NCI-H460 (cell line): ENCODE measurements at regions not wholly inside any gene's neighbourhood (a gene's known extent, or its start where the extent isn't known, plus 50 kb on each side); places are given as distances from the start of the nearest gene placed in this dataset.
"Not testable (repeated sequence)": the region's sequence is repeated elsewhere in the genome, so short reads cannot be mapped to it uniquely, and the experiment has no call there.

Experiments used
- DNase-seq: peaks from one replicate; pipeline ENCODE4 v3.0.0-alpha.2; 2016; ENCODE audit warnings: low read depth; ENCODE audit errors: extremely low read depth

DNA sequence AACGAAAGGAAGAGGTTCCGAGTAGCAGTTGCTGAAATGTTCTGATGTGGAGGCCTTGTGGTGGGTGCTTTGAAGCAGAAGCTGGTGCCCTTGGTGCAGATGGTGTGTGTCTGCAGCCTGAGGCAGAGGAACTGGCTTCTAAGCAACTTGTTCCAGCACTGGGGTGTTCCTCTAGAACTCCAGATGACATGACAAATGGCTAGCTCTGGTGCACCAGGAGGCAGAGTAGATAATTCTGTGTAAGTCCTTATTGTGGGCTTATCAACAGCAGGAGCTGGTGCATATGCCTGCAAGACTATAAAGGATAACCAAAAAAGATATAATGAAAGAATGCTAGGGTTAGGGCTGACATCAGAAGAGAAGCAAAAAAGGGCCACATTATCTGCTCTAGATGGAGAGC is 76.5 kb downstream of the ARL5B start:
- DNase-seq, result no peak

DNA sequence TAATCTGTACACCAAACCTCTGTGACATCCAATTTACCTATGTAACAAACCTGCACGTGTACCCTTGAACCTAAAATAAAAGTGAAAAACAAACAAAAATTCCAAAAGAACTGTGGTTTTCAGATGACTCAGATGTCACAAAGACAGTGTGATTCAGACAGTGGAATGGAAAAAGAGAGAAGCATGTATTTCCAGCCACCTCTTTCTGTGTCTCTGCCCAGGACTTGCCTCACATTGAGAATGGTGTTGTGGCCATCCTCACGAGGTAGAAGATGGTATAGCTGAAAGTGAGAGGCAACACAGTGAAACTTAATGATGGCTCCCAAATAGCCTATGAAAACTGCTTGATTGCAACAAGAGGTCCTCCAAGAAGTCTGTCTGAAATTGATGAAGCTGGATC is 78.0 kb downstream of the ARL5B start:
- DNase-seq, result no peak

GRCh38 chr10:18737841-18738240 is 78.6 kb downstream of the ARL5B start:
- DNase-seq, result no peak

- DNase-seq, result no peak
Observed at GRCh38 chr10:18738835-18739234, 79.6 kb downstream of the ARL5B start.

- DNase-seq, result no peak
Observed at GRCh38 chr10:18743926-18744325, 84.7 kb downstream of the ARL5B start.

GRCh38 chr10:18753312-18753895 is 94.2 kb downstream of the ARL5B start:
- no peak for DNase-seq

DNA sequence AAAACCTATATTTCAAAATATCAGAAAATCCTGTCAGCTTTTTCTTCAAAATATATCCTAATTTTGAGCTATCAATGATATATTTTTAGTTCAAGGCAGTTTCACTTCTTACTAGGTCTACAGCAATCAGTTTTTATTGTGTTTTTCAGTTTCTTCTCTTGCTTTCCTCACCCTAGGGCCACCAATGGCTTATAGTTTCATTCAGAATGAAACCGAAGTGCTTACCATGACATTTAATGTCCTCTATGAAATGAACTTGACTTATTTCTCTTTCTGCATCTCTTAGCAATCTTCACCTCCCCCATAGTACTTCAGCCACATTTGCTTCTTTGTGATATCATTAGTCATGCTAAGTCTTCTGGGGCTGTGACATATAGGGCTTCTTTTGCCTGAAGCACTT is 100.3 kb downstream of the ARL5B start:
- DNase-seq, result no peak

DNA sequence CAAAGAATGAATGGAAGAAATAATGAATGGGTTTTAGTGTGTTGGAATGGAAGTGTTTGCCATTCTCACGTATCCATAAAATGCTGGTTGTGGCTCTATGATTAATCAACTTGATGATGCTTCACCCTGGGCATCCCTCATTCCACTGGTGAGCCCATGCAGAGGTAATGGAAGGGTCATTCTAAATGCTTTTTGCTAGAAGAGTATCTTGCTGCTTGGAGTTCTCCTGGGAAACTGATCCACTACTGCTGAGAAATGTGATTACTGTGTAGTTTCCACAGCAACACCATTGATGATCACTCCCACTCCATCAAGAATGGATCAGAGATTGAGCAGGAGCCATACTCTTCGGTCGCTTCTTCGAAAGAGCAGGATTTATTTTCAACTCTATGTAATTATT is 101.6 kb downstream of the ARL5B start:
- DNase-seq, result no peak

DNA sequence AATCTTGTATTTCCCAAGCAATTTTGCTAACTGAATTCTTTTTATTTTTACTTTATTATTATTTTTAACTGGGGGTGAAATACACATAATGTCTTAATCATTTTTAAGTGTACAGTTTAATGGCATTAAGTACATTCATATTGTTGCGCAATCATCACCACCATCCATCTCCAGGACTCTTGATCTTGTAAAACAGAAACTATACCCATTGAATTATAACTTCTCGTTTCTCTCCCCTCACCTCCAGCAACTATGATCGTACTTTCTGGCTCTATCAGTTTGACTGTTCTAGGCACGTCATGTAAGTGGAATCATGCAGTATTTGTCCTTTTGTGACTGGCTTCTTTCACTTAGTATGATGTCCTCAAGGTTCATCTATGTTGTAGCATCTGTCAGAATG is 108.8 kb downstream of the ARL5B start:
- no peak for DNase-seq

DNA sequence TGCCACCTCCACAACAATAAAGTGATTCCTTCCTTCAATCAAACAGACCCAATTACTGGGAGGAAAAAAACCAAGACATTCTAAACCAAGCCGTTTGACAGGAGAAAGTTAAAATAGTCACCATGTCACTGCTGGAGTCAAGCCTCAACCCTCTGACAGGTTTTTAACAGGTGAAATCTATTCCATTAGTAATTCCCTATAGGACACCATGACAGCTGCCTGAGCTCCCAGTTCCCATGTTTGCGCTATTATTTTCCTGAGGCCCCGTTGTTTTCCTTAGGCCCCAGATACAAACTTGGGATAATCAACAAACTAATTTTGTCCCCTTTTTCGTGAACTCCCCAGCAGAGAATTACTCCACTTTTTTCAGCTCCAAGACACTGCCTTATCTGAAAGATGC is 113.9 kb downstream of the ARL5B start:
- no peak for DNase-seq

DNA sequence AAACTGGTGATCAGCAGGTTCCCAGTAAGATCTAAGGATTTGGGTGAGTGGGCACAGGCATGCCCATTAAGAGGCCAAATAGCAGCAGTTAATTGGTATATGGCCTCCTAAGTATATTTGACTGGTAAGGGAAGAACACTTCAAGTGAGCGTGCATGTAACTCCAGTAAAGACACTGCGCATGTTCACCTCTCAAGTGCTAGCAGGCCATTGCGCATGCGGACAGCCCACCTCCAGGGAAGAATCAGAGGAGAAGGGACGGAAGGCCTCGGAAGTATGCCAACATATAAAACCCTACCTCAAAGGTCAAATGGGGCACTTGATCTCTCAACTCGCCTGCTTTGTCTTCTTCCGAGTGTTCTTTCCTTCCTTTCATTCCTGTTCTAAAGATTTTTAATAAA is 118.0 kb downstream of the ARL5B start:
- no peak for DNase-seq

GRCh38 chr10:18786478-18786877 is 127.2 kb downstream of the ARL5B start:
- no peak for DNase-seq

GRCh38 chr10:18793951-18794350 is 134.7 kb downstream of the ARL5B start:
- DNase-seq, result peak; percentile 14

GRCh38 chr10:18795549-18795948 is 136.3 kb downstream of the ARL5B start:
- DNase-seq, result no peak

DNA sequence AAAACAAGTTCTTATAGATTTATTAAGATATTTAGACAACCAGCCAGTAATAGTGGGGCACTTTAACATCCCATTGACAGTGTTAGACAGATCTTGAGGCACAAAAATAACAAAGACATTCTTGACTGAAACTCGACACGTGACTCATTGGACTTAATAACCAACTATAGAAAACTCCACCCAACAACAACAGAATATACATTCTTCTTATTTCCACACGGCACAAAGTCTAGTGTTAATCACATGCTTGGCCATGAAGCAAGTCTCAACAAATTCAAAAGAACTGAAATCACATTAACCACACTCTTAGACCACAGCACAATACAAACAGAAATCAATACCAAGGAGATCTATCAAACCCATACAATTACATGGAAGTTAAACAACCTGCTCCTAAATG is 138.1 kb downstream of the ARL5B start:
- no peak for DNase-seq

GRCh38 chr10:18822156-18822555 is 162.9 kb downstream of the ARL5B start:
- DNase-seq, result peak; percentile 11

GRCh38 chr10:18829259-18829658 is 170.0 kb downstream of the ARL5B start:
- DNase-seq, result no peak

GRCh38 chr10:18830277-18830676 is 171.0 kb downstream of the ARL5B start:
- no peak for DNase-seq

GRCh38 chr10:18856623-18857022 is 192.0 kb upstream of the MALRD1 start:
- not testable (repeated sequence) for DNase-seq

- no peak for DNase-seq
Observed at GRCh38 chr10:18859659-18860058, 188.9 kb upstream of the MALRD1 start.

DNA sequence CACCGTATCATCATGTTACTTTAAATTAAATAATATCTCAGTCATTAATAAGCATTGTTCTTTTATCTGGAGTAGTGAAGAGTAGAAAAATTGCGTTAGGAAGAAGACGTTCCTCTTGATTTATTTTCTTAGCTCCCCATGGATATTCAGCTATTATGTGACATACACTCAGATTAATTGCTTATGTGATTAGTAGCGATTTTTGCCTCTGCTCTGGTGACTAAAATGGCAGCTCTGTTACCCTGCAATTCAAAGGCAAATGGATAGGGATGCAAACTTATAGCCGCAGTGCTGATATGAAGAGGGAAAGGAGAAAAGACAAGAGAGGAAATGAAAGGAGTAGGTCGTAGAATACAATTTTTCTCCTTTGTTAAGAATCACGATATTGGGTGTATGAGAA is 188.4 kb upstream of the MALRD1 start:
- no peak for DNase-seq

DNA sequence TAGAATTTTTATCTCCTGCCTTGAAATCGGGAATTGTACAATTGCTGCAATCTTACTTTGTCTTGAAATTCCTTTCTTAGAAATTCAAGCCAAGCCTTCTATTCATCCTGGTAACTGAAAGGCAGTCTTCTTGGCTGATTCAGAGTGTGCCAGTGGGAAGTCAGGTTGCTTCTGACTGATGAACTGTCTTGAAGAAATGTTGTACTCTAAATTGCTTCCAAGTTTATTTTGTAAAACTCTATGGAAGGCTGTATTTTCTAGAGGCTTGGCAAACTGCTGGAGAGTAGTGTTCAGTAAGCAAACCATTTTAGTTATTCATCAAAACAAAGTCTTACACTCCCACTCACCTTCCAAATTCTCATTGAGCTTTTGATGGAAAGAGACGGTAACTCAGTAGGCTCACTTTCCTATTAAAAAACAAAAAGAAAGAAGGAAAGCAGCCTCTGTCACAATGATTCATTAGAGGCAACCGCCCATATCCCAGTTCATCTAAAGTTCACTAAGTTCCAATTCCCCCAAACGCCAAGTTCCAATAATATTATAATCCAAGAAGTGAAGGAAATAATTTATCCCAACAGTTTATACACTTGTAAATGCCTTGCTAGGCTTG is 187.9 kb upstream of the MALRD1 start:
- no peak for DNase-seq

- no peak for DNase-seq
Observed at GRCh38 chr10:18861382-18861781, 187.2 kb upstream of the MALRD1 start.
